Naive thymus-derived CD8-positive, alpha-beta T cell (primary cell): ENCODE measurements at regions not wholly inside any gene's neighbourhood (a gene's known extent, or its start where the extent isn't known, plus 50 kb on each side); places are given as distances from the start of the nearest gene placed in this dataset.

Source experiments
- ATAC-seq, 2 donors: fragments of 150-1000 bp; cut with Tn5 transposase in 1 of 2; sonication (Bioruptor Pico), chemical (Tn5 transposase) in 1 of 2; 1 replicate in 1 of 2; 2 replicates in 1 of 2; pipeline ENCODE4 v1.10.0; 2021; ENCODE audit warnings: mild to moderate bottlenecking in 2 of 2, moderate library complexity in 2 of 2
- POLR2A ChIA-PET: fragments of 350-600 bp; sonication (Branson Sonifier 250); formaldehyde crosslinking; loops from one replicate; lab custom pipeline; 2021; ENCODE audit warnings: antibody characterized with exemption; lab: Charles Lee
- DNase-seq, 10 donors: peaks; one replicate each; pipeline versions ENCODE4 v3.0.0 to v3.0.0-alpha.2; 2020 to 2022
- H3K27ac Mint-ChIP-seq, 10 donors: one replicate each; pipeline ENCODE4 v1.8.0; 2020 to 2022; ENCODE audit warnings: mild to moderate bottlenecking in 10 of 10, mixed read lengths in 10 of 10, moderate library complexity in 4 of 10, inconsistent platforms in 1 of 10
- H3K27me3 Mint-ChIP-seq, 5 donors: one replicate each; pipeline ENCODE4 v1.8.0; 2021 to 2022; ENCODE audit warnings: mixed read lengths in 5 of 5
- H3K36me3 Mint-ChIP-seq, 3 donors: one replicate each; pipeline ENCODE4 v1.8.0; 2020 to 2022; ENCODE audit warnings: mixed read lengths in 3 of 3, mild to moderate bottlenecking in 2 of 3, inconsistent platforms in 1 of 3
- H3K4me1 Mint-ChIP-seq, 4 donors: one replicate each; pipeline ENCODE4 v1.8.0; 2021 to 2022; ENCODE audit warnings: mixed read lengths in 4 of 4
- H3K4me3 Mint-ChIP-seq, 10 donors: one replicate each; pipeline ENCODE4 v1.8.0; 2020 to 2022; ENCODE audit warnings: mild to moderate bottlenecking in 10 of 10, mixed read lengths in 10 of 10, moderate library complexity in 6 of 10, inconsistent platforms in 1 of 10
- H3K9me3 Mint-ChIP-seq, 9 donors: one replicate each; pipeline ENCODE4 v1.8.0; 2020 to 2022; ENCODE audit warnings: mixed read lengths in 9 of 9, mild to moderate bottlenecking in 3 of 9, inconsistent platforms in 1 of 9, moderate library complexity in 1 of 9

GRCh38 chr2:45291296-45291701, 282.0 kb upstream of the SIX2 start:
- POLR2A ChIA-PET = no interaction called here
- no peaks in the 10 kb centered on the region for H3K36me3 Mint-ChIP-seq
- H3K27me3 Mint-ChIP-seq = peaks cover 8 to 37% (median 18%) of the 10 kb centered on the region in 5 donors
- no peak for DNase-seq
- H3K4me3 Mint-ChIP-seq = no peak overlapping the region
- H3K4me1 Mint-ChIP-seq = no peaks in the 10 kb centered on the region
- H3K9me3 Mint-ChIP-seq = no peaks in the 10 kb centered on the region
- H3K27ac Mint-ChIP-seq = no peak overlapping the region
- no peak for ATAC-seq

- ATAC-seq (no peak), DNase-seq (no peak)
- H3K9me3 Mint-ChIP-seq = no peaks in the 10 kb centered on the region
- POLR2A ChIA-PET = no interaction called here
- H3K4me1 Mint-ChIP-seq = no peaks in the 10 kb centered on the region
- peaks cover 9 to 36% (median 15%) of the 10 kb centered on the region in 5 donors for H3K27me3 Mint-ChIP-seq
- no peaks in the 10 kb centered on the region for H3K36me3 Mint-ChIP-seq
- H3K4me3 Mint-ChIP-seq = no peak overlapping the region
- no peak overlapping the region for H3K27ac Mint-ChIP-seq
Observed at GRCh38 chr2:45289997-45290709, 280.9 kb upstream of the SIX2 start.

GRCh38 chr2:45288532-45289417, 279.5 kb upstream of the SIX2 start:
- Mint-ChIP-seq H3K27ac (no peak overlapping the region), H3K4me1 (no peaks in the 10 kb centered on the region), H3K4me3 (no peak overlapping the region), H3K36me3 (no peaks in the 10 kb centered on the region), H3K9me3 (no peaks in the 10 kb centered on the region), H3K27me3 (peaks cover 9 to 36% (median 11%) of the 10 kb centered on the region in 5 donors)
- DNase-seq (no peak), ATAC-seq (no peak)
- POLR2A ChIA-PET = no interaction called here

- no peaks in the 10 kb centered on the region for H3K9me3 Mint-ChIP-seq
- ATAC-seq (no peak), DNase-seq (no peak)
- POLR2A ChIA-PET = no interaction called here
- no peaks in the 10 kb centered on the region for H3K4me1 Mint-ChIP-seq
- H3K27ac Mint-ChIP-seq = no peak overlapping the region
- H3K36me3 Mint-ChIP-seq = no peaks in the 10 kb centered on the region
- peaks cover 8 to 36% (median 9%) of the 10 kb centered on the region in 5 donors for H3K27me3 Mint-ChIP-seq
- no peak overlapping the region for H3K4me3 Mint-ChIP-seq
Observed at GRCh38 chr2:45287045-45287444, 277.8 kb upstream of the SIX2 start.

- Mint-ChIP-seq H3K4me3 (no peak overlapping the region), H3K4me1 (no peaks in the 10 kb centered on the region), H3K27ac (no peak overlapping the region), H3K9me3 (no peaks in the 10 kb centered on the region), H3K36me3 (no peaks in the 10 kb centered on the region), H3K27me3 (peaks cover 8 to 36% (median 11%) of the 10 kb centered on the region in 5 donors)
- POLR2A ChIA-PET = no interaction called here
- ATAC-seq = no peak
- DNase-seq = no peak
Observed at GRCh38 chr2:45285771-45286390, 276.6 kb upstream of the SIX2 start.

GRCh38 chr2:45285311-45285710, 276.1 kb upstream of the SIX2 start:
- Mint-ChIP-seq H3K9me3 (no peaks in the 10 kb centered on the region), H3K27ac (peak overlapping the region in 1 of 10 donors; percentile 42), H3K27me3 (peaks cover 8 to 36% (median 11%) of the 10 kb centered on the region in 5 donors), H3K4me1 (no peaks in the 10 kb centered on the region), H3K4me3 (no peak overlapping the region), H3K36me3 (no peaks in the 10 kb centered on the region)
- no peak for DNase-seq
- ATAC-seq = no peak
- POLR2A ChIA-PET = no interaction called here

GRCh38 chr2:45284621-45284995, 275.4 kb upstream of the SIX2 start:
- Mint-ChIP-seq H3K36me3 (no peaks in the 10 kb centered on the region), H3K9me3 (no peaks in the 10 kb centered on the region), H3K4me1 (no peaks in the 10 kb centered on the region), H3K27ac (no peak overlapping the region), H3K27me3 (peaks cover 8 to 35% (median 11%) of the 10 kb centered on the region in 5 donors), H3K4me3 (no peak overlapping the region)
- DNase-seq (no peak), ATAC-seq (no peak)
- POLR2A ChIA-PET = no interaction called here

- Mint-ChIP-seq H3K27ac (no peak overlapping the region), H3K4me3 (no peak overlapping the region)
- POLR2A ChIA-PET = no interaction called here
Observed at GRCh38 chr2:45283764-45284620, 274.7 kb upstream of the SIX2 start.

GRCh38 chr2:45282646-45283045, 273.4 kb upstream of the SIX2 start:
- H3K27me3 Mint-ChIP-seq = peaks cover 1 to 18% (median 5%) of the 10 kb centered on the region in 5 donors
- no peaks in the 10 kb centered on the region for H3K9me3 Mint-ChIP-seq

More at GRCh38 chr2:45283764-45284620, 274.7 kb upstream of the SIX2 start:
- Mint-ChIP-seq H3K4me1 (no peaks in the 10 kb centered on the region), H3K9me3 (no peaks in the 10 kb centered on the region), H3K27me3 (peaks cover 4 to 28% (median 7%) of the 10 kb centered on the region in 5 donors), H3K36me3 (no peaks in the 10 kb centered on the region)
- DNase-seq (no peak), ATAC-seq (no peak)

GRCh38 chr2:45281311-45281710, 272.1 kb upstream of the SIX2 start:
- POLR2A ChIA-PET = no interaction called here
- Mint-ChIP-seq H3K27ac (no peak overlapping the region), H3K9me3 (no peaks in the 10 kb centered on the region), H3K27me3 (peaks cover 1 to 4% (median 3%) of the 10 kb centered on the region in 5 donors), H3K4me3 (no peak overlapping the region), H3K36me3 (no peaks in the 10 kb centered on the region), H3K4me1 (no peaks in the 10 kb centered on the region)
- DNase-seq (no peak), ATAC-seq (no peak)

More at GRCh38 chr2:45282646-45283045, 273.4 kb upstream of the SIX2 start:
- H3K27ac Mint-ChIP-seq = peak overlapping the region in 1 of 10 donors; percentile 57
- H3K4me3 Mint-ChIP-seq = no peak overlapping the region
- POLR2A ChIA-PET = no interaction called here
- ATAC-seq (no peak), DNase-seq (no peak)
- no peaks in the 10 kb centered on the region for H3K36me3 Mint-ChIP-seq
- no peaks in the 10 kb centered on the region for H3K4me1 Mint-ChIP-seq

- Mint-ChIP-seq H3K27me3 (peaks cover 0 to 3% (median under 1%) of the 10 kb centered on the region in 5 donors), H3K4me1 (no peaks in the 10 kb centered on the region), H3K9me3 (no peaks in the 10 kb centered on the region), H3K4me3 (no peak overlapping the region), H3K36me3 (no peaks in the 10 kb centered on the region), H3K27ac (no peak overlapping the region)
- DNase-seq = no peak
- POLR2A ChIA-PET = no interaction called here
- no peak for ATAC-seq
Observed at GRCh38 chr2:45280794-45281193, 271.5 kb upstream of the SIX2 start.

- H3K36me3 Mint-ChIP-seq = no peaks in the 10 kb centered on the region
- H3K9me3 Mint-ChIP-seq = no peaks in the 10 kb centered on the region
- ATAC-seq (no peak), DNase-seq (no peak)
- H3K27ac Mint-ChIP-seq = no peak overlapping the region
- H3K4me3 Mint-ChIP-seq = no peak overlapping the region
- H3K4me1 Mint-ChIP-seq = no peaks in the 10 kb centered on the region
- H3K27me3 Mint-ChIP-seq = peaks cover 0 to 3% (median 0%) of the 10 kb centered on the region in 5 donors
- POLR2A ChIA-PET = no interaction called here
Observed at GRCh38 chr2:45279356-45279755, 270.1 kb upstream of the SIX2 start.
